OCI-LY3 (cell line): ENCODE measurements at regions not wholly inside any gene's neighbourhood (a gene's known extent, or its start where the extent isn't known, plus 50 kb on each side); places are given as distances from the start of the nearest gene placed in this dataset.

Source experiments
- H2AFZ ChIP-seq: fragments of 200-600, 300-600 bp; shearing (Covaris generic); 2 replicates; pipeline ENCODE4 v1.6.0; 2014; ENCODE audit warnings: antibody characterized with exemption, low read depth, low read length
- H3K27ac ChIP-seq: fragments of 200-600, 300-600 bp; sonication (generic); 2 replicates; pipeline ENCODE4 v1.5.1; 2014; ENCODE audit warnings: mild to moderate bottlenecking, low read length, moderate library complexity, mixed read lengths
- H3K27me3 ChIP-seq: fragments of 200-600, 300-600 bp; sonication (generic); 2 replicates; pipeline ENCODE4 v1.6.1; 2014; ENCODE audit warnings: low read depth, low read length, mixed read lengths
- H3K36me3 ChIP-seq: fragments of 200-600, 300-600 bp; sonication (generic); replicated peaks from 2 replicates; pipeline ENCODE3; 2014; ENCODE audit warnings: low read depth, low read length, mixed read lengths
- H3K4me1 ChIP-seq: fragments of 300-600, 200-600 bp; sonication (generic); 2 replicates; pipeline ENCODE4 v1.6.1; 2014; ENCODE audit warnings: low read length, mixed read lengths
- H3K4me2 ChIP-seq: fragments of 200-600, 300-600 bp; sonication (generic); 2 replicates; pipeline ENCODE4 v1.6.1; 2014; ENCODE audit warnings: low read length, mixed read lengths
- H3K4me3 ChIP-seq: fragments of 300-600, 200-600 bp; sonication (generic); 2 replicates; pipeline ENCODE4 v1.5.1; 2014; ENCODE audit warnings: antibody characterized with exemption, mild to moderate bottlenecking, low read length, moderate library complexity
- H3K79me2 ChIP-seq: fragments of 300-600, 200-600 bp; shearing (Covaris generic); 2 replicates; pipeline ENCODE4 v1.6.1; 2014; ENCODE audit warnings: mild to moderate bottlenecking, low read length, mixed read lengths
- H3K9ac ChIP-seq: fragments of 300-600, 200-600 bp; shearing (Covaris generic); 2 replicates; pipeline ENCODE4 v1.6.0; 2014; ENCODE audit warnings: mild to moderate bottlenecking, low read length, moderate library complexity
- H3K9me3 ChIP-seq: fragments of 200-600, 300-600 bp; shearing (Covaris generic); 2 replicates; pipeline ENCODE4 v1.6.1; 2014; ENCODE audit warnings: low read length, mixed read lengths; ENCODE audit not compliant: insufficient read depth
- H4K20me1 ChIP-seq: fragments of 200-600, 300-600 bp; sonication (generic); 2 replicates; pipeline ENCODE4 v1.6.1; 2016; ENCODE audit warnings: low read length, mixed read lengths; ENCODE audit not compliant: insufficient read depth
- EZH2phosphoT487 ChIP-seq: fragments of 200-600 bp; shearing (Covaris generic); IDR thresholded peaks from 2 replicates; pipeline ENCODE4 v1.6.1; 2018; ENCODE audit warnings: antibody characterized with exemption, mixed run types, low read depth
- TF ChIP-seq, protein P1 (sequence below): fragments of 200-600, 300-600 bp; sonication (generic); IDR thresholded peaks from 2 replicates; pipeline ENCODE4 v1.5.1; 2014; ENCODE audit warnings: antibody characterized with exemption, low read length, low read depth

- Histone ChIP-seq H3K4me3 (no peak overlapping the region), H4K20me1 (no peaks in the 10 kb centered on the region), H3K27ac (no peak overlapping the region), H3K9ac (no peak overlapping the region), H3K4me2 (no peak overlapping the region), H3K9me3 (no peaks in the 10 kb centered on the region), H3K4me1 (0 out of 2 replicates have a peak, but pooled peaks cover 5% of the 10 kb centered on the region), H3K36me3 (no peaks in the 10 kb centered on the region), H3K79me2 (no peaks in the 10 kb centered on the region), H2AFZ (no peak overlapping the region), H3K27me3 (no peaks in the 10 kb centered on the region; the same call in 1 of the 2 replicates)
- TF ChIP-seq, protein P1, sequence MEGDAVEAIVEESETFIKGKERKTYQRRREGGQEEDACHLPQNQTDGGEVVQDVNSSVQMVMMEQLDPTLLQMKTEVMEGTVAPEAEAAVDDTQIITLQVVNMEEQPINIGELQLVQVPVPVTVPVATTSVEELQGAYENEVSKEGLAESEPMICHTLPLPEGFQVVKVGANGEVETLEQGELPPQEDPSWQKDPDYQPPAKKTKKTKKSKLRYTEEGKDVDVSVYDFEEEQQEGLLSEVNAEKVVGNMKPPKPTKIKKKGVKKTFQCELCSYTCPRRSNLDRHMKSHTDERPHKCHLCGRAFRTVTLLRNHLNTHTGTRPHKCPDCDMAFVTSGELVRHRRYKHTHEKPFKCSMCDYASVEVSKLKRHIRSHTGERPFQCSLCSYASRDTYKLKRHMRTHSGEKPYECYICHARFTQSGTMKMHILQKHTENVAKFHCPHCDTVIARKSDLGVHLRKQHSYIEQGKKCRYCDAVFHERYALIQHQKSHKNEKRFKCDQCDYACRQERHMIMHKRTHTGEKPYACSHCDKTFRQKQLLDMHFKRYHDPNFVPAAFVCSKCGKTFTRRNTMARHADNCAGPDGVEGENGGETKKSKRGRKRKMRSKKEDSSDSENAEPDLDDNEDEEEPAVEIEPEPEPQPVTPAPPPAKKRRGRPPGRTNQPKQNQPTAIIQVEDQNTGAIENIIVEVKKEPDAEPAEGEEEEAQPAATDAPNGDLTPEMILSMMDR: no peak
- no peak for TF ChIP-seq EZH2phosphoT487
Measured at GRCh38 chr15:31245135-31245689, 81.4 kb upstream of the KLF13 start.

GRCh38 chr15:31245756-31246155, 80.9 kb upstream of the KLF13 start:
- no peak overlapping the region for H3K4me3 ChIP-seq
- H3K9ac ChIP-seq: no peak overlapping the region
- no peaks in the 10 kb centered on the region for H3K79me2 ChIP-seq
- H3K4me2 ChIP-seq: no peak overlapping the region
- no peaks in the 10 kb centered on the region; the same call in 1 of the 2 replicates for H3K27me3 ChIP-seq
- H3K36me3 ChIP-seq: no peaks in the 10 kb centered on the region
- TF ChIP-seq EZH2phosphoT487: no peak
- TF ChIP-seq, protein P1: no peak
- H3K4me1 ChIP-seq: 0 out of 2 replicates have a peak, but pooled peaks cover 5% of the 10 kb centered on the region
- no peak overlapping the region for H3K27ac ChIP-seq
- no peak overlapping the region for H2AFZ ChIP-seq
- no peaks in the 10 kb centered on the region for H4K20me1 ChIP-seq
- H3K9me3 ChIP-seq: no peaks in the 10 kb centered on the region

DNA sequence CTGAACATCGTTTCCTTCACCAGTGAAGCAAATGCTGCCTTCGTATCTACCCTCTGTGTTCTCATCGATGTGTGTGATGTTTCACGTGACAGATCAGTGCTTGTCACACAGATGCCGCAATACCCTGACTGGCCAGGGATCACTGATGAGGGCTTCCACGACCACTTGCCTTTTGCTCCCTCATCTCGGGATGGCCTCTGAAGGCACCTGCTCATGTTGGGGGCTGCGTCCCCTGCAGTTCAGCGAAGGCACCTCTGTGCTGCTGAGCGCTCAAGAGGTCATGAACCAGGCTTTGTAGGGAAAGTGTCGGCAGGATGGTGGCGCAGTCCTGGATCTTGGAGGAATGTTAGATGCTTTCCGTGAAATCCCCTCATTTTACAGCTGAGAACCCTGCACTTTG, 79.2 kb upstream of the KLF13 start:
- no peaks in the 10 kb centered on the region for H3K9me3 ChIP-seq
- no peak overlapping the region for H2AFZ ChIP-seq
- H3K36me3 ChIP-seq: no peaks in the 10 kb centered on the region
- H3K4me3 ChIP-seq: no peak overlapping the region
- 0 out of 2 replicates have a peak, but pooled peaks cover 5% of the 10 kb centered on the region for H3K4me1 ChIP-seq
- TF ChIP-seq, protein P1: no peak
- TF ChIP-seq EZH2phosphoT487: no peak
- H3K79me2 ChIP-seq: no peaks in the 10 kb centered on the region
- no peaks in the 10 kb centered on the region; the same call in 1 of the 2 replicates for H3K27me3 ChIP-seq
- no peaks in the 10 kb centered on the region for H4K20me1 ChIP-seq
- no peak overlapping the region for H3K27ac ChIP-seq
- H3K9ac ChIP-seq: no peak overlapping the region
- H3K4me2 ChIP-seq: no peak overlapping the region

- H3K4me3 ChIP-seq: no peak overlapping the region
- H3K36me3 ChIP-seq: no peaks in the 10 kb centered on the region
- no peak overlapping the region for H2AFZ ChIP-seq
- H3K27me3 ChIP-seq: no peaks in the 10 kb centered on the region; the same call in 1 of the 2 replicates
- no peak overlapping the region for H3K9ac ChIP-seq
- no peak overlapping the region for H3K4me2 ChIP-seq
- H3K4me1 ChIP-seq: 0 out of 2 replicates have a peak, but pooled peaks cover 5% of the 10 kb centered on the region
- H3K79me2 ChIP-seq: no peaks in the 10 kb centered on the region
- no peaks in the 10 kb centered on the region for H4K20me1 ChIP-seq
- H3K9me3 ChIP-seq: no peaks in the 10 kb centered on the region
- no peak overlapping the region for H3K27ac ChIP-seq
- TF ChIP-seq, protein P1: no peak
- TF ChIP-seq EZH2phosphoT487: no peak
Measured at GRCh38 chr15:31248263-31248662, 78.4 kb upstream of the KLF13 start.
